CD14-positive monocyte (primary cell): ENCODE measurements at regions not wholly inside any gene's neighbourhood (a gene's known extent, or its start where the extent isn't known, plus 50 kb on each side); places are given as distances from the start of the nearest gene placed in this dataset.
A peak's percentile ranks its signal among the peaks of the same experiment; 100 is the strongest.

ENCODE experiments used
- DNase-seq, 3 donors: peaks; one replicate each; pipeline ENCODE4 v3.0.0-alpha.2; 2011 to 2022
- H2AFZ ChIP-seq: 2 replicates; pipeline ENCODE4 v1.6.0; 2012; ENCODE audit warnings: mild to moderate bottlenecking, low read depth, low read length, inconsistent platforms; ENCODE audit not compliant: insufficient read depth, poor library complexity, severe bottlenecking
- H3K27ac ChIP-seq, 2 donors: 1 replicate in 1 of 2; 2 replicates in 1 of 2; pipeline ENCODE4 v1.5.1; 2012 to 2013; ENCODE audit warnings: low read length in 2 of 2, control low read depth in 1 of 2, inconsistent platforms in 1 of 2, low read depth in 1 of 2, mild to moderate bottlenecking in 1 of 2
- H3K27me3 ChIP-seq, 2 donors: one replicate each; pipeline versions ENCODE4 v1.6.0 to v1.6.1; 2011 to 2013; ENCODE audit warnings: low read length in 2 of 2; ENCODE audit not compliant: control insufficient read depth in 2 of 2, insufficient read depth in 2 of 2
- H3K36me3 ChIP-seq, 2 donors: replicated peaks in 1 of 2; 1 replicate in 1 of 2; 2 replicates in 1 of 2; pipeline versions ENCODE4 v1.5.1 to v1.6.1; 2012 to 2013; ENCODE audit warnings: low read length in 2 of 2, control low read depth in 1 of 2, inconsistent platforms in 1 of 2, mild to moderate bottlenecking in 1 of 2; ENCODE audit not compliant: insufficient read depth in 2 of 2, control insufficient read depth in 1 of 2
- H3K4me1 ChIP-seq, 2 donors: 1 replicate in 1 of 2; 2 replicates in 1 of 2; pipeline versions ENCODE4 v1.5.1 to v1.6.1; 2012 to 2013; ENCODE audit warnings: low read length in 2 of 2, control low read depth in 1 of 2, inconsistent platforms in 1 of 2, mild to moderate bottlenecking in 1 of 2, moderate library complexity in 1 of 2; ENCODE audit not compliant: insufficient read depth in 2 of 2, control insufficient read depth in 1 of 2
- H3K4me2 ChIP-seq: replicated peaks from 2 replicates; pipeline ENCODE3; 2012; ENCODE audit warnings: low read length, moderate library complexity, mild to moderate bottlenecking; ENCODE audit not compliant: poor library complexity, severe bottlenecking; ENCODE audit errors: extremely low read depth
- H3K4me3 ChIP-seq, 3 experiments: fragments of 200-600 bp in 1 of 3; sonication (generic) in 1 of 3; replicated peaks in 1 of 3; 1 replicate in 2 of 3; 2 replicates in 1 of 3; pipeline ENCODE4 v1.5.1; 2011 to 2013; ENCODE audit warnings: low read length in 3 of 3, mild to moderate bottlenecking in 3 of 3, control low read depth in 2 of 3, low read depth in 2 of 3, inconsistent platforms in 1 of 3, moderate library complexity in 1 of 3
- H3K79me2 ChIP-seq: 2 replicates; pipeline ENCODE4 v1.6.0; 2012; ENCODE audit warnings: mild to moderate bottlenecking, control low read depth, inconsistent platforms, low read length, moderate library complexity; ENCODE audit not compliant: insufficient read depth
- H3K9ac ChIP-seq: 2 replicates; pipeline ENCODE4 v1.6.0; 2017; ENCODE audit warnings: low read length, mild to moderate bottlenecking; ENCODE audit not compliant: insufficient read depth, poor library complexity, severe bottlenecking
- H3K9me3 ChIP-seq, 2 donors: replicated peaks in 1 of 2; 1 replicate in 1 of 2; 2 replicates in 1 of 2; pipeline versions ENCODE4 v1.5.1 to v1.6.1; 2012 to 2013; ENCODE audit warnings: low read length in 2 of 2, control low read depth in 1 of 2; ENCODE audit not compliant: control insufficient read depth in 1 of 2, insufficient read depth in 1 of 2
- H4K20me1 ChIP-seq: 2 replicates; pipeline ENCODE4 v1.6.0; 2012; ENCODE audit warnings: mild to moderate bottlenecking, low read length, control low read depth, moderate library complexity; ENCODE audit not compliant: insufficient read depth
- H3K27ac Mint-ChIP-seq, 7 donors: one replicate each; pipeline ENCODE4 v1.8.0; 2020; ENCODE audit warnings: mild to moderate bottlenecking in 7 of 7, mixed read lengths in 7 of 7, moderate library complexity in 6 of 7, inconsistent platforms in 2 of 7
- H3K27me3 Mint-ChIP-seq, 3 donors: one replicate each; pipeline ENCODE4 v1.8.0; 2021 to 2022; ENCODE audit warnings: low read depth in 3 of 3, mild to moderate bottlenecking in 3 of 3, mixed read lengths in 3 of 3, moderate library complexity in 3 of 3, inconsistent platforms in 1 of 3
- H3K36me3 Mint-ChIP-seq, 2 donors: one replicate each; pipeline ENCODE4 v1.8.0; 2020; ENCODE audit warnings: mixed read lengths in 2 of 2, inconsistent platforms in 1 of 2, mild to moderate bottlenecking in 1 of 2
- H3K4me1 Mint-ChIP-seq: one replicate; pipeline ENCODE4 v1.8.0; 2020; ENCODE audit warnings: mild to moderate bottlenecking, mixed read lengths
- H3K4me3 Mint-ChIP-seq, 2 donors: one replicate each; pipeline ENCODE4 v1.8.0; 2020; ENCODE audit warnings: mild to moderate bottlenecking in 2 of 2, mixed read lengths in 2 of 2, moderate library complexity in 1 of 2
- H3K9me3 Mint-ChIP-seq, 7 donors: one replicate each; pipeline ENCODE4 v1.8.0; 2020 to 2022; ENCODE audit warnings: mixed read lengths in 7 of 7, mild to moderate bottlenecking in 6 of 7, moderate library complexity in 6 of 7, inconsistent platforms in 2 of 7
- WGBS: methylation state at CpG from one replicate; pipeline ENCODE4 v1.1.5; 2013; ENCODE audit warnings: missing lambda C conversion rate; ENCODE audit not compliant: insufficient coverage; 5-methylcytosine and 5-hydroxymethylcytosine counted together
- intact Hi-C, 2 donors: fragments of 100-400 bp; cut with micrococcal nuclease; formaldehyde crosslinking; loops; one replicate each; pipeline versions ENCODE4 v1.15.0 to v1.15.1; 2023
- TF ChIP-seq, protein P1 (sequence below): fragments of 200-600 bp; IDR thresholded peaks from one replicate; pipeline ENCODE4 v1.8.0; 2022; ENCODE audit warnings: antibody characterized with exemption, mild to moderate bottlenecking

- Mint-ChIP-seq H3K9me3 (peaks cover 10 to 31% (median 15%) of the 10 kb centered on the region in 7 donors), H3K36me3 (no peaks in the 10 kb centered on the region), H3K27ac (peak overlapping the region in 1 of 7 donors; percentile 21), H3K4me1 (no peaks in the 10 kb centered on the region), H3K27me3 (peaks cover 0 to 5% (median 0%) of the 10 kb centered on the region in 3 donors), H3K4me3 (no peak overlapping the region)
- Histone ChIP-seq H3K9me3 (peaks cover 9 to 17% of the 10 kb centered on the region in 2 donors), H2AFZ (no peak overlapping the region), H3K4me3 (no peak overlapping the region), H4K20me1 (no peaks in the 10 kb centered on the region), H3K4me1 (no peaks in the 10 kb centered on the region), H3K27ac (no peak overlapping the region), H3K9ac (no peak overlapping the region), H3K4me2 (no peak overlapping the region), H3K27me3 (no peaks in the 10 kb centered on the region), H3K79me2 (no peaks in the 10 kb centered on the region), H3K36me3 (no peaks in the 10 kb centered on the region)
- 98% methylated on average over 6 of the region's 8 CpGs for WGBS
- intact Hi-C loops: no loop called here
- TF ChIP-seq, protein P1, sequence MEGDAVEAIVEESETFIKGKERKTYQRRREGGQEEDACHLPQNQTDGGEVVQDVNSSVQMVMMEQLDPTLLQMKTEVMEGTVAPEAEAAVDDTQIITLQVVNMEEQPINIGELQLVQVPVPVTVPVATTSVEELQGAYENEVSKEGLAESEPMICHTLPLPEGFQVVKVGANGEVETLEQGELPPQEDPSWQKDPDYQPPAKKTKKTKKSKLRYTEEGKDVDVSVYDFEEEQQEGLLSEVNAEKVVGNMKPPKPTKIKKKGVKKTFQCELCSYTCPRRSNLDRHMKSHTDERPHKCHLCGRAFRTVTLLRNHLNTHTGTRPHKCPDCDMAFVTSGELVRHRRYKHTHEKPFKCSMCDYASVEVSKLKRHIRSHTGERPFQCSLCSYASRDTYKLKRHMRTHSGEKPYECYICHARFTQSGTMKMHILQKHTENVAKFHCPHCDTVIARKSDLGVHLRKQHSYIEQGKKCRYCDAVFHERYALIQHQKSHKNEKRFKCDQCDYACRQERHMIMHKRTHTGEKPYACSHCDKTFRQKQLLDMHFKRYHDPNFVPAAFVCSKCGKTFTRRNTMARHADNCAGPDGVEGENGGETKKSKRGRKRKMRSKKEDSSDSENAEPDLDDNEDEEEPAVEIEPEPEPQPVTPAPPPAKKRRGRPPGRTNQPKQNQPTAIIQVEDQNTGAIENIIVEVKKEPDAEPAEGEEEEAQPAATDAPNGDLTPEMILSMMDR: no peak
- DNase-seq: no peak
Measured at GRCh38 chr5:13613621-13614020, 330.9 kb downstream of the DNAH5 start.

GRCh38 chr5:13611604-13612003, 332.9 kb downstream of the DNAH5 start:
- no peaks in the 10 kb centered on the region for H3K36me3 Mint-ChIP-seq
- no peak overlapping the region for H2AFZ ChIP-seq
- TF ChIP-seq, protein P1: no peak
- no peaks in the 10 kb centered on the region for H4K20me1 ChIP-seq
- no peaks in the 10 kb centered on the region for H3K4me1 ChIP-seq
- no peak overlapping the region for H3K27ac ChIP-seq
- no peaks in the 10 kb centered on the region for H3K79me2 ChIP-seq
- H3K27me3 ChIP-seq: no peaks in the 10 kb centered on the region
- DNase-seq: no peak
- no peaks in the 10 kb centered on the region for H3K36me3 ChIP-seq
- 95% methylated on average over 3 of the region's 3 CpGs for WGBS
- no peaks in the 10 kb centered on the region for H3K4me1 Mint-ChIP-seq
- no peak overlapping the region for H3K4me2 ChIP-seq
- no peak overlapping the region for H3K27ac Mint-ChIP-seq
- peaks cover 0 to 5% (median 0%) of the 10 kb centered on the region in 3 donors for H3K27me3 Mint-ChIP-seq
- H3K9me3 ChIP-seq: peaks cover 9 to 14% of the 10 kb centered on the region in 2 donors
- intact Hi-C loops: no loop called here
- H3K4me3 ChIP-seq: no peak overlapping the region
- H3K4me3 Mint-ChIP-seq: no peak overlapping the region
- peaks cover 8 to 24% (median 12%) of the 10 kb centered on the region in 7 donors for H3K9me3 Mint-ChIP-seq
- no peak overlapping the region for H3K9ac ChIP-seq
